ENCODE measurements at regions not wholly inside any gene's neighbourhood (a gene's known extent, or its start where the extent isn't known, plus 50 kb on each side); places are given as distances from the start of the nearest gene placed in this dataset.

- DNase-seq = no peak
Measured at GRCh38 chr6:132868057-132868456, 53.7 kb downstream of the RPS12 start.

DNA sequence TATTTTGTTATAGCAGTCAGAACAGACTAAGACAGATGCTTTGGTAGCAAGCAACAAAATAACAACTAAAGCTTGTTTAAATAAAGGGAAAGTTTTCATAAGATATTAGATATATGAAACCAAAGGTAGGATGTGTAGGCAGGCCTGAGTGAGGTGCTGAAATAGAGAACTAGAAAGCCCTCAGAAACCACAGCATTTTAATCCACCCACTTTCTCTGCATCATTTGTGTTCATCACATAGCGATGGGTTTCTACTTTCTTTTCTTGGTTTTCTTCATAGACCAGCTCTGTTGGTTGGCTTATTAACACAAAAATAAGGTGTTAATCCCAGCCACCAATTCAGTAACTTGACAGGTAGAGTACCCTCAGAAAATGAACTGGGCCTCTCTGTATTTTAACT, 58.6 kb downstream of the RPS12 start:
- DNase-seq = no peak

DNA sequence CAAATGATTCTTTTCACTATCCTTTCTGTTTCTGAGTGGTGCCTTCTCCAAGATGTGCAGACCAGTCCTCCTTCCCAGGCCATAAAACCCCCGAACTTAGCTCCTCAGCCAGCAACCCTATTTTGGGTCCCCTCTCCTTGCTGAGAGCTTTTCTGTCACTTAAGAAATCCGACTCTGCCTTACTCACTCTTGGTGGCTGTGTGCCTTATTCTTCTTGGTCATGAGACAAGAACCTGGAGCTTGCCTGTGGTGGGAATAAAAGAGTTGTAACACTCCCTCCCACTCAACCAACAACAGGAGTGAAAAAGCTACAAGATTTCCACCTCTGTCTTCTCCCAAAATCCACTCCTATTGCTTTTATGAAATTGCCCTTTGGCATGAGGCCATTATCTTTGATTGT, 62.6 kb downstream of the RPS12 start:
- DNase-seq = no peak

- DNase-seq = no peak
Measured at GRCh38 chr6:132887204-132887603, 72.8 kb downstream of the RPS12 start.

DNA sequence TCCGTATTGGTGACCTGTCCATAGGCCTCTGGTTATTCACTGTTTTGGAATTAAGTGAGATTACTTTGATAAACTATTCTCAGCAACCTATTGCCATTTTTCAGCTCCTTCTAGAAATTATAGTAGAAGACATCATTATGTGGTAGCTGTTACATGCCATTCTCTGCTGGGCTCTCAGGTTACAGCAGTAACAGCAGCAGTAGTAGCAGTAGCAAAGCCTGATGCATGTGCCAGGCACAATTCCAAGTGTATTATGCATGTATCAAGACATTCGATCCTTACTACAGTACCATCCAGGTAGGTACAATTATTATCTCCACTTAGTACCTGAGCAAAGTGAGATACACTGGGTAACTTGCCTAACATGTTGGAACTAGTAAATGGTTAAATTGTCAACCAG, 74.3 kb downstream of the RPS12 start:
- no peak for DNase-seq

DNA sequence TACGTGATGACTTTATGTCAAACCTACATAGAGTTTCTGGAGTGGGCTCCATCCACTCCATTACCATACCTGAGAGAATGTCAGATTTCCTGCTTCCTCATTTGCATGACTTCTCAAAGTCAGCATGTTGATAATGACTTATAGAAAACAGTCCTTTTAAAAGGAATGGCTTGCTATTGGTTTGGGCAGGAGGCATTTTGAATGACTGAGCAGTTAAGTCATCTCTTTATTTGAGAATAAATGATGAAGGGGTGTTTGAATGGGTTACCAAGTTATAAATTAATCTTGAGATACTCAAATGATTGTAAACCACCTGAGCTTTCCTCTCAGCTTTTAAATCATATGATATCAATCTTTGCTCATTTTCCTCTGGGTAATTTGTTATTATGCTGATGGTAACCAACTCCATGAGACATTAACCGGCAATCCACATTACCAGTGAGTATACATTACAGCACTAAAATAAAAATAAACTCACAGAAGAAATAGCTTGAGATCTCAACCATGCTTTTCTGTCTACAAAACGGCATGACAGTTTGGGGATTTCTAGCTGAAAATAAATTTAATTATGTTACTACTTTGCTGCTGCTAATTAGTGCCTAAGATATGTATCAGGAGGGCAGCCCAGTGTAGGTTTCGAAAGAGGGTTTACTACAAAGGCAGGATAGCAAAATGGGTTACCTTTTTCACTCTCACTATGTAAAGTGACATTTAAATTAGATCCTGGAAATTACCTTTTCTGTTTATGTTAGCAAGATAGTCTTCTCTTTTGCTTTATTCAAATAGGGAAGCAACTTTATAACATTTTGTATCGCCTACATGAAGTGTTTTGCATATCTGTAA, 78.8 kb downstream of the RPS12 start:
- no peak for DNase-seq

GRCh38 chr6:132893772-132894490, 79.6 kb downstream of the RPS12 start:
- no peak for DNase-seq

GRCh38 chr6:132898376-132898775, 84.0 kb downstream of the RPS12 start:
- DNase-seq = no peak

- DNase-seq = no peak
Measured at GRCh38 chr6:132900849-132901248, 86.5 kb downstream of the RPS12 start.

DNA sequence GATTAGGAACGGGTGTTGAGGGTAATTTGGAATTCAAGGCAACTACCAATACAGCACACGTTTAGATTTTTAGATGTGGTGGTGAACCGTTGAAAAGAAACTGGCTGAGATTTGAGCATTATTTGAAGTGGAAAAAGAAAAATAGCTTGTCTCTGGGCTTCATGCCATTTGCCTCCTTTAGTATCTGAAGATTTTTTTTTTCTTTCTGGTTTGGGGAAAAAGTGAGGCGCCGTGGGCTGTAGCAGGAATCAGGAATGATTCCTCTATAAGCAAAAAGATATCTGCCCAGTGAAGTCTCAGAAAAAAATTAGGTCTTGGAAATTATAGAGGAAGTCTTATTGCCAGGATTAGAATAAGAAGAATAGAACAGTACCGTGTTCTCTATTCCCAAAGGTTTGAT, 88.5 kb downstream of the RPS12 start:
- DNase-seq = no peak

DNA sequence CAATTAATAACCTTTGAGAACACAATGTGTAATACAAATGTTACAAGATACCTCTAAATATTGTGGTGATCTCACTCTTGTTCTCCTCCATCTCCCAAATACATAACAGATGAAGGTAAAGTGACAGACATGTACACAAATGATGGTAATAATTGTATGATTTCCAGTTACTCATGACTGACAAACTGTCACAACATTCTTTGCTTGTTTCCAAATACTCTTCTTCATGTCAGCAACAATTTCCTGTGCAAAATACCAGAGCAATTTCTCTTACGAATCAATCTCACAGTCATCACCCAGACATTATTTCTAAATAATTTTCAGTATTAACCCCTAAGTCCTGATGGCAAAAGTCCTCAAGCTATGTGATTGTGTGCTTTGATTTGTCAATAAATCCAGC, 92.9 kb downstream of the RPS12 start:
- DNase-seq = no peak

DNA sequence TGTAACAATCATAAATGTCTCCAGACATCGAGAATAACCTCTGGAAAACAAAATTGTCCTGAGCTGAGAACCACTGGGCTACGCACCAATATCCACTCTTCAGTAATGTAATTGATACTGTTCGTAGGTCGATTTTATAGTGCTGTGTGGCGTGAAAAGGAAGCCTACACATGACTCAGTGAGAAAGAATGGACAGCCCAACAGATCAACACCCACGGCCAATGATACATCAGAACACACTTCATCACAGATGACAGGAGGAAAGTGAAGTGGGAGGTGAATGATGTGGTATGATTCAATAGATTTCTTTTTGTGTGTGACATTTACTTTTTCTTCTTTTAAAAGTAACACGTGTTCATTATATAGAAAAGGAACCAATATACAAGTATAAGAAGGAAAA, 93.5 kb downstream of the RPS12 start:
- DNase-seq = no peak

DNA sequence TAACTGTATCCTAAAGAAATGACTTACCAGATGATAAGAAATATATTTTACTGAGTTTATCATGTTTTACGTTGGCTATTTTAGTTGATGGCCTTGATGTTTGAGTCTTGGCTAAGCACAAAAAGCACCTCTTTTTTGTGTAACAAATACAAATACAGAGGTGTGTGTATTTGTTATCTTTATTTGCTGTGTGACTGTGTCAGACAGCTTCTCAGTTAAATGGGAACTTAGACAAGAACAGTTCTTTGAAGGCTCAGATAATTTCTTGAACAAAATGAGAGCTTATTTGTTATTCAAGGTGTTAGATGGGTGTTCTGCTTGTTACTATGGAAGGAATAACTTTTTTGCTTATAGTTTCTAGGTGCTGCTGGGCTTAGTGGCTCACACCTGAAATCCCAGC, 95.4 kb downstream of the RPS12 start:
- DNase-seq = no peak

GRCh38 chr6:132910759-132911158, 96.4 kb downstream of the RPS12 start:
- no peak for DNase-seq

- no peak for DNase-seq
Measured at GRCh38 chr6:132919045-132919860, 104.9 kb downstream of the RPS12 start.

GRCh38 chr6:132927713-132928112, 113.3 kb downstream of the RPS12 start:
- no peak for DNase-seq

GRCh38 chr6:132929141-132929540, 114.8 kb downstream of the RPS12 start:
- no peak for DNase-seq

DNA sequence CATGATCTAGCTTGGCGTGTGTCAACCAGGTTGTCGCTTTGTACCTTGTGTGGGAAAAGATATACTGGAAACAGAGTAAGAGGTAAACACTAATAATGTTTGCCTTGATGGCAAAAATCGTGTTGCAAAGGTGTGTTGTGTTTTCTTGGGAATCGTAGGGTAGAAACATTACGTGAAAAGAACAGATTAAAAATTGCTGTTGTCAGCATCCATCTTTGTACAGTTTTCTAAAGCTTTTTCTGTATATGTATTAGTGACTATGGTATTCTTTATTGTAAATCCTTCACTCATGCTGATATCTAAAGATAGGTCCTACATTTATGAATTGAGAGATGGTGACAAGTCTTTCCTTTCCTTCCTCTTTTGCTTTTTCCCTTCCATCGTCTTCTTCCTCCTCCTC, 116.9 kb downstream of the RPS12 start:
- DNase-seq = no peak

GRCh38 chr6:132931936-132932514, 117.7 kb downstream of the RPS12 start:
- DNase-seq = no peak

GRCh38 chr6:132932588-132932987, 118.2 kb downstream of the RPS12 start:
- no peak for DNase-seq

DNA sequence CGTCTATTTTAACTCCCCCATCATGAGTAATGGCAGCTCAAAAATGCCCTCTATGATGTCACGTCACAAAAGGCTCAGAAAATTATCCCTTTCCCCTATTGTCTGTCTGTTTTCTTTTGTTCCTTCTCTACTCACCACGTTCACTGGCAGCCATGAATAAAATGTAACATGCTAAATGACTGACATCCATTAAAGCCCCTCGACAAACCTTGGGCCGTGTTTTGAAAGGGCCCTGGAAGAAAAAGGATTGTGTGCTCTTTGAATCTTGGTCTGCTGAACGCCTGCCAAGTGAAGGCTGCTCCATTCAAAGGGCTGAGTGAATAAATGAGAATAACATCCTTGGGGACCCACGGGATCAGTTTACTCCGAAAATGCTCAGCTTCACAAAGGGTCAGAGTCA, 118.7 kb downstream of the RPS12 start:
- no peak for DNase-seq

GRCh38 chr6:132934496-132934895, 120.1 kb downstream of the RPS12 start:
- no peak for DNase-seq

GRCh38 chr6:132936646-132937045, 122.3 kb downstream of the RPS12 start:
- DNase-seq = no peak
